PC-9 (cell line): ENCODE measurements at regions not wholly inside any gene's neighbourhood (a gene's known extent, or its start where the extent isn't known, plus 50 kb on each side); places are given as distances from the start of the nearest gene placed in this dataset.

Experiments
- BruUV-seq: library from RNA; stranded (reverse); fragments of 400-500 nt; replicated peaks from 2 replicates; lab custom pipeline; 2021; lab: Mats Ljungman, UMichigan
- CTCF ChIA-PET: fragments of 300-600 bp; sonication (Branson Sonifier 250); formaldehyde crosslinking; loops from one replicate; lab custom pipeline; 2022; ENCODE audit warnings: antibody characterized with exemption; lab: Charles Lee
- POLR2A ChIA-PET: fragments of 300-600 bp; sonication (Branson Sonifier 250); formaldehyde crosslinking; loops from one replicate; lab custom pipeline; 2022; ENCODE audit warnings: antibody characterized with exemption; ENCODE audit not compliant: unreplicated experiment; lab: Charles Lee
- DNase-seq, 2 experiments: peaks; one replicate each; pipeline versions ENCODE4 v3.0.0 to v3.0.0-alpha.2; 2015 to 2022; ENCODE audit warnings: mixed read lengths in 1 of 2
- H2AFZ ChIP-seq: fragments of 200-600 bp; sonication (generic); 2 replicates; pipeline ENCODE4 v1.8.1; 2017; ENCODE audit warnings: antibody characterized with exemption
- H3F3A ChIP-seq: fragments of 200-600 bp; sonication (generic); 2 replicates; pipeline ENCODE4 v1.8.1; 2017; ENCODE audit warnings: antibody characterized with exemption, mild to moderate bottlenecking, low read depth; ENCODE audit not compliant: insufficient read depth
- H3K27ac ChIP-seq: fragments of 200-600 bp; sonication (generic); 2 replicates; pipeline ENCODE4 v1.6.1; 2016; ENCODE audit warnings: mixed run types
- H3K27me3 ChIP-seq: fragments of 200-600 bp; sonication (generic); 2 replicates; pipeline ENCODE4 v1.6.1; 2016; ENCODE audit warnings: low read depth, mixed run types; ENCODE audit not compliant: insufficient read depth
- H3K36me3 ChIP-seq: fragments of 200-600 bp; sonication (generic); 2 replicates; pipeline ENCODE4 v1.6.1; 2016; ENCODE audit warnings: low read depth, mixed run types
- H3K4me1 ChIP-seq: fragments of 200-600 bp; sonication (generic); replicated peaks from 2 replicates; pipeline ENCODE4 v1.6.1; 2016; ENCODE audit warnings: mixed run types; ENCODE audit not compliant: insufficient read depth
- H3K4me2 ChIP-seq: fragments of 200-600 bp; sonication (generic); 2 replicates; pipeline ENCODE4 v1.6.1; 2017; ENCODE audit warnings: mixed run types
- H3K4me3 ChIP-seq: fragments of 200-600 bp; sonication (generic); 2 replicates; pipeline ENCODE4 v1.6.1; 2016; ENCODE audit warnings: mixed run types
- H3K79me2 ChIP-seq: fragments of 200-600 bp; sonication (generic); 2 replicates; pipeline ENCODE4 v1.6.1; 2017; ENCODE audit warnings: low read depth, mixed run types
- H3K9me2 ChIP-seq: fragments of 200-600 bp; sonication (generic); 2 replicates; pipeline ENCODE4 v1.8.1; 2017; ENCODE audit warnings: mild to moderate bottlenecking; ENCODE audit not compliant: insufficient read depth
- H3K9me3 ChIP-seq: fragments of 200-600 bp; sonication (generic); 2 replicates; pipeline ENCODE4 v1.8.1; 2016; ENCODE audit warnings: low read depth; ENCODE audit not compliant: insufficient read depth
- H4K20me1 ChIP-seq: fragments of 200-600 bp; sonication (generic); 2 replicates; pipeline ENCODE4 v1.8.1; 2017; ENCODE audit not compliant: insufficient read depth
- CTCF ChIP-seq: fragments of 200-600 bp; sonication (generic); conservative IDR thresholded peaks from 2 replicates; pipeline ENCODE4 v1.6.1; 2017; ENCODE audit warnings: mixed run types, antibody characterized with exemption, mild to moderate bottlenecking, moderate library complexity
- EZH2 ChIP-seq: fragments of 200-600 bp; sonication (generic); IDR thresholded peaks from 2 replicates; pipeline ENCODE4 v1.8.0; 2017; ENCODE audit warnings: antibody characterized with exemption, low read depth
- intact Hi-C: fragments of 100-400 bp; cut with micrococcal nuclease; formaldehyde crosslinking; loops from one replicate; pipeline ENCODE4 v1.10.0; 2022; ENCODE audit not compliant: unreplicated experiment

GRCh38 chr9:24899463-24899862 lies 353.8 kb upstream of the IZUMO3 start:
- Histone ChIP-seq H3K27me3 (no peaks in the 10 kb centered on the region), H2AFZ (no peak overlapping the region), H3F3A (no peaks in the 10 kb centered on the region), H4K20me1 (no peaks in the 10 kb centered on the region), H3K4me3 (no peak overlapping the region), H3K36me3 (no peaks in the 10 kb centered on the region), H3K79me2 (no peaks in the 10 kb centered on the region), H3K4me1 (no peaks in the 10 kb centered on the region), H3K27ac (no peak overlapping the region), H3K9me3 (no peaks in the 10 kb centered on the region), H3K9me2 (no peaks in the 10 kb centered on the region), H3K4me2 (no peak overlapping the region)
- POLR2A ChIA-PET: interaction anchor here (0.6 kb wide), 1 partner anchor 21 kb away, joined by 4 read pairs; no protein-coding TSS in a partner anchor
- no peak for TF ChIP-seq CTCF
- TF ChIP-seq EZH2: no peak
- DNase-seq: no peak
- BruUV-seq: no TSS peak
- intact Hi-C loops: no loop called here
- CTCF ChIA-PET: no interaction called here

- H2AFZ ChIP-seq: no peak overlapping the region
- no peak overlapping the region for H3K4me2 ChIP-seq
- H3K4me1 ChIP-seq: no peaks in the 10 kb centered on the region
- POLR2A ChIA-PET: interaction anchor here (0.6 kb wide), 1 partner anchor 14 kb away, joined by 3 read pairs; no protein-coding TSS in a partner anchor
- intact Hi-C loops: no loop called here
- H3F3A ChIP-seq: no peaks in the 10 kb centered on the region
- H3K4me3 ChIP-seq: no peak overlapping the region
- DNase-seq: no peak
- CTCF ChIA-PET: no interaction called here
- H4K20me1 ChIP-seq: no peaks in the 10 kb centered on the region
- H3K9me3 ChIP-seq: no peaks in the 10 kb centered on the region
- no peaks in the 10 kb centered on the region for H3K9me2 ChIP-seq
- H3K79me2 ChIP-seq: no peaks in the 10 kb centered on the region
- BruUV-seq: no TSS peak
- H3K36me3 ChIP-seq: no peaks in the 10 kb centered on the region
- no peaks in the 10 kb centered on the region for H3K27me3 ChIP-seq
- TF ChIP-seq CTCF (no peak), EZH2 (no peak)
- H3K27ac ChIP-seq: no peak overlapping the region
Measured at GRCh38 chr9:24897826-24898225, 352.1 kb upstream of the IZUMO3 start.

GRCh38 chr9:24881361-24881760 lies 335.7 kb upstream of the IZUMO3 start:
- H3K4me1 ChIP-seq: no peaks in the 10 kb centered on the region
- no peak overlapping the region for H2AFZ ChIP-seq
- no peak overlapping the region for H3K4me2 ChIP-seq
- no TSS peak for BruUV-seq
- H3K79me2 ChIP-seq: no peaks in the 10 kb centered on the region
- H3K9me3 ChIP-seq: no peaks in the 10 kb centered on the region
- no peak for DNase-seq
- no peak overlapping the region for H3K4me3 ChIP-seq
- no peaks in the 10 kb centered on the region for H3K27me3 ChIP-seq
- no peaks in the 10 kb centered on the region for H3K36me3 ChIP-seq
- CTCF ChIA-PET: no interaction called here
- intact Hi-C loops: no loop called here
- H3K9me2 ChIP-seq: no peaks in the 10 kb centered on the region
- no peak for TF ChIP-seq CTCF
- TF ChIP-seq EZH2: no peak
- POLR2A ChIA-PET: no interaction called here
- H3F3A ChIP-seq: no peaks in the 10 kb centered on the region
- H4K20me1 ChIP-seq: no peaks in the 10 kb centered on the region
- H3K27ac ChIP-seq: no peak overlapping the region
